ENCODE measurements at regions not wholly inside any gene's neighbourhood (a gene's known extent, or its start where the extent isn't known, plus 50 kb on each side); places are given as distances from the start of the nearest gene placed in this dataset.

DNA sequence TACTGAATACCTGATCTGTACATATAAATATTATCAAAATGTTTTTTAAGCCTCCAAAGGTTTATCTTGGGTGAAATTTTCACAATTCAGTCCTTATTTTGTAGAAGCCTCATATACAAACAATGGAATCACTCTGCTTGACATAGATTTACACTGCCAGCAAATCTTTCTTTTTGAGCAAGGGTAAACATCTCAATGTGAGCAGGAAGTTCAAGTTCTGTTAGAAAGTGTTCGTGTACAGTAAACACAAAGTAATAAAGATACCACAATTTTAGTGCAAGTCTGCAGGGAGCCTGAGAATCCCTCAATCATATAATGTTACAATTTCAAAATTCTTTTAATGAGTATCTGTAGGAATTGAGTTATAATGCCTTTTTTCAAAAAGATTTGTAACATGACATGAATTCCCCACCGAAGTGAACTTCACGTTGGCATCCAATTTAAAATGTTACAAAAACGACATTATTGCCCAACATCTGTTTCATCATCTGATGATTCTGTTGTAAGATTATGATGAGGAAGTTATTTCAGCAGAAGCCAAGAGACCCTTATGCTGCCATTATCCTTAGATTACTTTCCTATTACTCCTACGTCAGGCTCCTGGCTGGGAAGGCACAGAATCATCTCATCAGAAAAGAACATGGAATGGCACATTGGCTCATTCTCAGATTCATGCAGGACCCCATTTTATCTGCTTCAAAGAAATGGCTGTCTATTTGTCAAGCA lies 283.9 kb upstream of the ACVR2A start:
- Mint-ChIP-seq H3K4me1 (ENCODE audit: low read depth) (no peaks in the 10 kb centered on the region), H3K36me3 (ENCODE audit: low read depth) (no peaks in the 10 kb centered on the region), H3K27me3 (ENCODE audit: low read depth) (peaks cover 2% of the 10 kb centered on the region), H3K27ac (ENCODE audit: unreplicated experiment) (no peak overlapping the region), H3K4me3 (ENCODE audit: unreplicated experiment) (no peak overlapping the region), H3K9me3 (ENCODE audit: low read depth) (no peaks in the 10 kb centered on the region)
- TF ChIP-seq, protein P1, sequence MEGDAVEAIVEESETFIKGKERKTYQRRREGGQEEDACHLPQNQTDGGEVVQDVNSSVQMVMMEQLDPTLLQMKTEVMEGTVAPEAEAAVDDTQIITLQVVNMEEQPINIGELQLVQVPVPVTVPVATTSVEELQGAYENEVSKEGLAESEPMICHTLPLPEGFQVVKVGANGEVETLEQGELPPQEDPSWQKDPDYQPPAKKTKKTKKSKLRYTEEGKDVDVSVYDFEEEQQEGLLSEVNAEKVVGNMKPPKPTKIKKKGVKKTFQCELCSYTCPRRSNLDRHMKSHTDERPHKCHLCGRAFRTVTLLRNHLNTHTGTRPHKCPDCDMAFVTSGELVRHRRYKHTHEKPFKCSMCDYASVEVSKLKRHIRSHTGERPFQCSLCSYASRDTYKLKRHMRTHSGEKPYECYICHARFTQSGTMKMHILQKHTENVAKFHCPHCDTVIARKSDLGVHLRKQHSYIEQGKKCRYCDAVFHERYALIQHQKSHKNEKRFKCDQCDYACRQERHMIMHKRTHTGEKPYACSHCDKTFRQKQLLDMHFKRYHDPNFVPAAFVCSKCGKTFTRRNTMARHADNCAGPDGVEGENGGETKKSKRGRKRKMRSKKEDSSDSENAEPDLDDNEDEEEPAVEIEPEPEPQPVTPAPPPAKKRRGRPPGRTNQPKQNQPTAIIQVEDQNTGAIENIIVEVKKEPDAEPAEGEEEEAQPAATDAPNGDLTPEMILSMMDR (IDR thresholded peaks at IDR 0.05), result no peak
- DNase-seq (ENCODE audit: low spot score), result no peak

DNA sequence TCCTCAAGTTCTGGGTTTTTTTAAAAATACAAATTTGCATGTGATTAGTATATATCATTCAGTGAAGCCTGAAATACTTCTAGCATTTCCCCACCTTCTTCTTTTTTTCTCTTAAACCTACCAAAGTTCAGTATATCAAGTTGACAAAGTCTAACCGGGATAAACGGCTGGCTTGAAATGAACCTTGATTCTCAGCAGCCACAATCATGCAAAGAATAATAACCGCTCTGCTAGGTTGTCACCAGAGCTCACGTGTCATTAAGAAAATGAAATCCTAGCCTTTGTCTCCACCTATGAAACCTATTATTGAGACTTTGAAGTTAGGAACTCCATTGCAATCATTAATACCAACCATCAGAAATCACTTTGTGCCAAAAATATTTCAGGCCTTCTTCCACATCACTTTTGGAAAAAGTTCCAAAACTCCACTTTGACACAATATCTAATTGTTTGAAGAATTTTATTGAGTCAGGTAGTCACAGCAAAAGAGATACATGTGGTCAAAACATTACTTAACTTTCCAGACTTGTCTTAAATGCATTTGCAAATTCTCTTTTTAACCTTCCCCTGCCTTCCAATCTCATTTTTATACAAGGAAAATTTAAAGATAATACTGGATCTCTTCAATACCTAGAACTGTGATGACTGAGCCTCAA lies 285.6 kb upstream of the ACVR2A start:
- Mint-ChIP-seq H3K9me3 (ENCODE audit: low read depth) (no peaks in the 10 kb centered on the region), H3K4me1 (ENCODE audit: low read depth) (no peaks in the 10 kb centered on the region), H3K27ac (ENCODE audit: unreplicated experiment) (no peak overlapping the region), H3K4me3 (ENCODE audit: unreplicated experiment) (no peak overlapping the region), H3K36me3 (ENCODE audit: low read depth) (no peaks in the 10 kb centered on the region), H3K27me3 (ENCODE audit: low read depth) (no peaks in the 10 kb centered on the region)
- DNase-seq (ENCODE audit: low spot score), result no peak
- TF ChIP-seq, protein P1 (IDR thresholded peaks at IDR 0.05), result no peak

DNA sequence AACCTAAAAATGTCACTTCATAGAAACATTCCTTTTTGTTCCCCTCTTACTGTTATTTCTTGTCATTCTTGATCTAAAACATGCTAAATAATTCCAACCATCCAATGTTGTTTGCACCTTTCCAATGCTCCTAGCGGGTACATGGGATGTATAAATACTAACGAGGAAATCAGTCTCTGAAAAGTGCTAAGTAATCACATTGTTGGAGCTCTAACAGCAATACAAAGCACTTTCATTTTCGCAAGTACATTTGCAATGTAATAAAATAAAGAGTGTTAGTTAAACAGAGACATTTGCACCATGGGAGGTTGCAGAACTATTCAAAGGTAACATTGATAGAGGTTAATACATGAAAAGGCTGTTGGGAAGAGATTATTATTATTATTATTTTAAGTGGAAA lies 286.2 kb upstream of the ACVR2A start:
- Mint-ChIP-seq H3K36me3 (ENCODE audit: low read depth) (no peaks in the 10 kb centered on the region), H3K27me3 (ENCODE audit: low read depth) (no peaks in the 10 kb centered on the region), H3K4me1 (ENCODE audit: low read depth) (no peaks in the 10 kb centered on the region), H3K4me3 (ENCODE audit: unreplicated experiment) (no peak overlapping the region), H3K9me3 (ENCODE audit: low read depth) (no peaks in the 10 kb centered on the region), H3K27ac (ENCODE audit: unreplicated experiment) (no peak overlapping the region)
- TF ChIP-seq, protein P1 (IDR thresholded peaks at IDR 0.05), result no peak
- no peak for DNase-seq (ENCODE audit: low spot score)

DNA sequence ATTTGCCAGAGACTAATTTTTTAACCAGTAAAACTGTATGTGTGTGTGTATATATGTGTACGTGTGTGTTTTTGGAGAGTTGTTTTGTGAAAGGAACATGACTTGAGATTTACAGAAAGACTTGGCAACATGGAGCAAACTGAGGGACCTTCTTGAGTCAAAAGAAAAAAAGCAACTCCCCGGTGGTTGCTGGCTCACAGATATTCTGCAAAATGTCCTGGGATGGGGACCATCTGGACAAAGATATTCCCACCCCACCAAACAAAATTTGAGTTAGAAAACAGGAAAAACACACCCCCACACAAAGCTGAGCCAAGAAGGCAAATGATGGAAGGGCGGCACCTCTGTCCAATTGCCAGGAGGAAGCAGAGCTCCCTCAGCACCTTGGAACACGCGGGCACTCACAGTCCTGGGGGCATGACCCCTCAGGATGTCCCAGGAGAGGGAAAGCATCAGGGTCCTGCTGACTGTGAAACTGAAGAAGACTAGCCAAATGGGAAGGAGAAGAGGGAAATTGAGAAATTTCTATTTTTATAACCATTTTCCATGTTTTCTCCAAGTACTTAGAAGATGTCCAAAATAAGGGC lies 290.2 kb upstream of the ACVR2A start:
- TF ChIP-seq, protein P1 (IDR thresholded peaks at IDR 0.05), result no peak
- H3K27ac Mint-ChIP-seq (ENCODE audit: unreplicated experiment), result no peak overlapping the region
- no peaks in the 10 kb centered on the region for H3K27me3 Mint-ChIP-seq (ENCODE audit: low read depth)
- H3K9me3 Mint-ChIP-seq (ENCODE audit: low read depth), result no peaks in the 10 kb centered on the region
- no peak overlapping the region for H3K4me3 Mint-ChIP-seq (ENCODE audit: unreplicated experiment)
- DNase-seq (ENCODE audit: low spot score), result no peak
- H3K4me1 Mint-ChIP-seq (ENCODE audit: low read depth), result no peaks in the 10 kb centered on the region
- no peaks in the 10 kb centered on the region for H3K36me3 Mint-ChIP-seq (ENCODE audit: low read depth)

DNA sequence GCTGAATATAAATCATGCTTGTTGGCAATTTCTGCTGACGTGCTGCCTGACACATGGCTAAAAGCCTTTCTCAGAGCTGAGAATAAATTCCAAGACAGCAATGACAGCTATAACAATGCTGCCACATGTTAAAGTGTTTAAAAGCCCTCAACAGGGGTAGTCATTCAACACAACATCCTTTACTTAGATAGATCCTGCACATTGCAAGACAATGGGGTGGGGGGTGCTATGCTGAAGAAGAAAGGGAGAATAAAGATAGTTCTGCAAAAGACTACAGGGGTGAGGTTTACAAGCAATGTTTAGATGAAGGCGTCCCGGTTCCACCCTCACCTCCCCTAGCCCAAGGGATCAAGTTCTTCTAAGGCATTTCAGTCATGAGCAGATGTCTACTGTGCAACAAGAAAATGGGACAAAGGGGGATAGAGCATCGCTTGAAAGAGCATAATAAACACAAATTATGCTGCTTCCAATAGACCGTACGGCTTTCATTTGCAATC lies 291.0 kb upstream of the ACVR2A start:
- Mint-ChIP-seq H3K9me3 (ENCODE audit: low read depth) (no peaks in the 10 kb centered on the region), H3K27me3 (ENCODE audit: low read depth) (no peaks in the 10 kb centered on the region), H3K27ac (ENCODE audit: unreplicated experiment) (no peak overlapping the region), H3K4me3 (ENCODE audit: unreplicated experiment) (no peak overlapping the region), H3K36me3 (ENCODE audit: low read depth) (no peaks in the 10 kb centered on the region), H3K4me1 (ENCODE audit: low read depth) (no peaks in the 10 kb centered on the region)
- no peak for DNase-seq (ENCODE audit: low spot score)
- TF ChIP-seq, protein P1 (IDR thresholded peaks at IDR 0.05), result no peak
